H1 (cell line): ENCODE measurements at regions not wholly inside any gene's neighbourhood (a gene's known extent, or its start where the extent isn't known, plus 50 kb on each side); places are given as distances from the start of the nearest gene placed in this dataset.

Experiments used
- CBX5 ChIP-seq: fragments of 300-800, 300-1000 bp; sonication (generic); IDR thresholded peaks from 2 replicates; pipeline ENCODE4 v1.7.1; 2016; ENCODE audit warnings: antibody characterized with exemption, low read length, low read depth
- CHD1 ChIP-seq: IDR thresholded peaks from 2 replicates; pipeline ENCODE4 v1.6.1; 2012; ENCODE audit warnings: low read depth, low read length, improper control_type of control experiment
- CTCF ChIP-seq, 3 experiments: IDR thresholded peaks; 1 replicate in 2 of 3; 2 replicates in 1 of 3; pipeline versions ENCODE4 v1.5.1 to v1.6.1; 2011; ENCODE audit warnings: low read length in 3 of 3, mild to moderate bottlenecking in 3 of 3, inconsistent platforms in 2 of 3, low read depth in 1 of 3, moderate library complexity in 1 of 3; ENCODE audit not compliant: insufficient read depth in 1 of 3; ENCODE audit errors: control extremely low read depth in 1 of 3

- TF ChIP-seq CTCF (IDR thresholded peaks at IDR 0.05; ENCODE audit: control extremely low read depth in 1 of 3, insufficient read depth in 1 of 3, low read depth in 1 of 3, low read length in 3 of 3) (no peak), CHD1 (no peak), CBX5 (no peak)
These were observed 168.3 kb upstream of the IL12B start for GRCh38 chr5:159498630-159499029.
